Suprapubic skin (tissue), 3 donors: ENCODE measurements at regions not wholly inside any gene's neighbourhood (a gene's known extent, or its start where the extent isn't known, plus 50 kb on each side); places are given as distances from the start of the nearest gene placed in this dataset.

Experiments
- POLR2A ChIP-seq, 2 donors: fragments of 450-650 bp; IDR thresholded peaks; one replicate each; pipeline ENCODE4 v1.6.1; 2017; ENCODE audit warnings: antibody characterized with exemption in 2 of 2, mild to moderate bottlenecking in 2 of 2, moderate library complexity in 2 of 2
- TF ChIP-seq, protein P1 (sequence below), 2 donors: fragments of 200-600 bp in 1 of 2; fragments of 450-650 bp in 1 of 2; sonication (generic) in 1 of 2; IDR thresholded peaks; one replicate each; pipeline ENCODE4 v1.5.1; 2016 to 2019; ENCODE audit warnings: antibody characterized with exemption in 2 of 2, mild to moderate bottlenecking in 1 of 2, moderate library complexity in 1 of 2

DNA sequence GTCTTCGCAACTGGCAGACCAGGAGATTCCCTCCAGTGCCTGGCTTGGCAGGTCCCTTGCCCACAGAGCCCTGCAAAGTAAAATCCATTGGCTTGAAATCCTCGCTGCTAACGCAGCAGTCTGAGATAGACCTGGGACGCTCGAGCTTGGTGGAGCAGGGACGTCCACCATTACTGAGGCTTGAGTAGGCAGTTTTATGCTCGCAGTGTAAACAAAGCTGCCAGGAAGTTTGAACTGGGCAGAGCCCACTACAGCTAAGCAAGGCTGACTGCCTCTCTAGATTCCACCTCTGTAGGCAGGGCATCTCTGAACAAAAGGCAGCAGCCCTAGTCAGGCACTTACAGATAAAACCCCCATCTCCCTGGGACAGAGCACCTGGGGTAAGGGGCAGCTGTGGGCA lies 205.0 kb upstream of the MME start:
- TF ChIP-seq POLR2A (IDR thresholded peaks at IDR 0.05): no peak
- TF ChIP-seq, protein P1, sequence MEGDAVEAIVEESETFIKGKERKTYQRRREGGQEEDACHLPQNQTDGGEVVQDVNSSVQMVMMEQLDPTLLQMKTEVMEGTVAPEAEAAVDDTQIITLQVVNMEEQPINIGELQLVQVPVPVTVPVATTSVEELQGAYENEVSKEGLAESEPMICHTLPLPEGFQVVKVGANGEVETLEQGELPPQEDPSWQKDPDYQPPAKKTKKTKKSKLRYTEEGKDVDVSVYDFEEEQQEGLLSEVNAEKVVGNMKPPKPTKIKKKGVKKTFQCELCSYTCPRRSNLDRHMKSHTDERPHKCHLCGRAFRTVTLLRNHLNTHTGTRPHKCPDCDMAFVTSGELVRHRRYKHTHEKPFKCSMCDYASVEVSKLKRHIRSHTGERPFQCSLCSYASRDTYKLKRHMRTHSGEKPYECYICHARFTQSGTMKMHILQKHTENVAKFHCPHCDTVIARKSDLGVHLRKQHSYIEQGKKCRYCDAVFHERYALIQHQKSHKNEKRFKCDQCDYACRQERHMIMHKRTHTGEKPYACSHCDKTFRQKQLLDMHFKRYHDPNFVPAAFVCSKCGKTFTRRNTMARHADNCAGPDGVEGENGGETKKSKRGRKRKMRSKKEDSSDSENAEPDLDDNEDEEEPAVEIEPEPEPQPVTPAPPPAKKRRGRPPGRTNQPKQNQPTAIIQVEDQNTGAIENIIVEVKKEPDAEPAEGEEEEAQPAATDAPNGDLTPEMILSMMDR (IDR thresholded peaks at IDR 0.05): no peak
